GM19324 (cell line): ENCODE measurements at regions not wholly inside any gene's neighbourhood (a gene's known extent, or its start where the extent isn't known, plus 50 kb on each side); places are given as distances from the start of the nearest gene placed in this dataset.
"Not testable (repeated sequence)": the region's sequence is repeated elsewhere in the genome, so short reads cannot be mapped to it uniquely, and the experiment has no call there.

Experiments
- ATAC-seq: cut with Tn5 transposase; IDR thresholded peaks from one replicate; pipeline ENCODE4 v1.9.1; 2021; ENCODE audit warnings: mild to moderate bottlenecking, moderate library complexity; ENCODE audit not compliant: unreplicated experiment, low FRiP score

GRCh38 chr1:188065917-188066316 lies 1237.2 kb downstream of the PLA2G4A start:
- no peak for ATAC-seq

- ATAC-seq, result no peak
These were observed 1242.1 kb downstream of the PLA2G4A start for GRCh38 chr1:188070848-188071247.

GRCh38 chr1:188089015-188089414 lies 1260.3 kb downstream of the PLA2G4A start:
- no peak for ATAC-seq

GRCh38 chr1:188089461-188089860 lies 1260.7 kb downstream of the PLA2G4A start:
- no peak for ATAC-seq

- ATAC-seq, result no peak
These were observed 1267.8 kb downstream of the PLA2G4A start for GRCh38 chr1:188096521-188096920.

GRCh38 chr1:188117436-188117835 lies 1288.7 kb downstream of the PLA2G4A start:
- ATAC-seq, result no peak

GRCh38 chr1:188122646-188123045 lies 1293.9 kb downstream of the PLA2G4A start:
- no peak for ATAC-seq

- ATAC-seq, result no peak
These were observed 1298.8 kb downstream of the PLA2G4A start for GRCh38 chr1:188127507-188127906.

- no peak for ATAC-seq
These were observed 1300.0 kb downstream of the PLA2G4A start for GRCh38 chr1:188128761-188129160.

- no peak for ATAC-seq
These were observed 1301.4 kb downstream of the PLA2G4A start for GRCh38 chr1:188129856-188130838.

GRCh38 chr1:188137221-188137620 lies 1308.5 kb downstream of the PLA2G4A start:
- no peak for ATAC-seq

- ATAC-seq, result no peak
These were observed 1312.2 kb downstream of the PLA2G4A start for GRCh38 chr1:188140958-188141357.

GRCh38 chr1:188154196-188154595 lies 1325.4 kb downstream of the PLA2G4A start:
- ATAC-seq, result no peak

- no peak for ATAC-seq
These were observed 1326.0 kb downstream of the PLA2G4A start for GRCh38 chr1:188154761-188155160.

GRCh38 chr1:188155261-188155660 lies 1326.5 kb downstream of the PLA2G4A start:
- no peak for ATAC-seq

GRCh38 chr1:188164459-188164858 lies 1335.7 kb downstream of the PLA2G4A start:
- ATAC-seq, result no peak

GRCh38 chr1:188166654-188167053 lies 1337.9 kb downstream of the PLA2G4A start:
- no peak for ATAC-seq

- ATAC-seq, result no peak
These were observed 1341.2 kb downstream of the PLA2G4A start for GRCh38 chr1:188169971-188170370.

- ATAC-seq, result no peak
These were observed 1341.7 kb downstream of the PLA2G4A start for GRCh38 chr1:188170411-188170810.

- no peak for ATAC-seq
These were observed 1342.2 kb downstream of the PLA2G4A start for GRCh38 chr1:188170935-188171334.

- not testable (repeated sequence) for ATAC-seq
These were observed 1353.3 kb downstream of the PLA2G4A start for GRCh38 chr1:188182063-188182462.

- no peak for ATAC-seq
These were observed 1359.6 kb downstream of the PLA2G4A start for GRCh38 chr1:188188317-188188716.
